Fibroblast of mammary gland (primary cell): ENCODE measurements at regions not wholly inside any gene's neighbourhood (a gene's known extent, or its start where the extent isn't known, plus 50 kb on each side); places are given as distances from the start of the nearest gene placed in this dataset.

Source experiments
- DNase-seq: peaks from one replicate; pipeline ENCODE4 v3.0.0-alpha.2; 2010; ENCODE audit warnings: low read depth
- H3K4me3 ChIP-seq: 2 replicates; pipeline ENCODE4 v1.5.1; 2011; ENCODE audit warnings: low read depth, mild to moderate bottlenecking, low read length, moderate library complexity; ENCODE audit not compliant: control insufficient read depth
- TF ChIP-seq, protein P1 (sequence below): conservative IDR thresholded peaks from 2 replicates; pipeline ENCODE4 v1.5.1; 2011; ENCODE audit warnings: low read depth, low read length, inconsistent platforms; ENCODE audit not compliant: control insufficient read depth, insufficient read depth

DNA sequence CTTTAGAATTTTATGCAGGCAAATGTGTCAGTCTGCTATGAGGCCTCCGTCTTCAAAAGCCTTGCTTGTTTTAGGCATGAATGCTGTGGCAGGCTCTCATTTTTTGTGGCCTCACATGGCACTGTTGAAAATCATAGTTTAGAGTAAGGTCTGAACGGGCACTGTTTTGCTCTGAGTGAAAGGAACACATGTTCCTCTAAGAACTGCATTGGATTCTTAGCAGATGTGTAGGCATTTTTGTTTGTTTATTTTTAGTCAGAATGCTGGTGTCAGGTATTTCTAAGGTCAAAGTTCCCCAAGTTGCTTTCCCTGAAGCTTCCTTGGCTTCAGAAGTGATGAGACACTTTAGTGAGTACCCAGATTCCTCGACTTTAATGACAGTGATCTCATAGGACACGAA is 173.7 kb downstream of the HS3ST3B1 start:
- no peak for DNase-seq
- no peak overlapping the region for H3K4me3 ChIP-seq
- TF ChIP-seq, protein P1, sequence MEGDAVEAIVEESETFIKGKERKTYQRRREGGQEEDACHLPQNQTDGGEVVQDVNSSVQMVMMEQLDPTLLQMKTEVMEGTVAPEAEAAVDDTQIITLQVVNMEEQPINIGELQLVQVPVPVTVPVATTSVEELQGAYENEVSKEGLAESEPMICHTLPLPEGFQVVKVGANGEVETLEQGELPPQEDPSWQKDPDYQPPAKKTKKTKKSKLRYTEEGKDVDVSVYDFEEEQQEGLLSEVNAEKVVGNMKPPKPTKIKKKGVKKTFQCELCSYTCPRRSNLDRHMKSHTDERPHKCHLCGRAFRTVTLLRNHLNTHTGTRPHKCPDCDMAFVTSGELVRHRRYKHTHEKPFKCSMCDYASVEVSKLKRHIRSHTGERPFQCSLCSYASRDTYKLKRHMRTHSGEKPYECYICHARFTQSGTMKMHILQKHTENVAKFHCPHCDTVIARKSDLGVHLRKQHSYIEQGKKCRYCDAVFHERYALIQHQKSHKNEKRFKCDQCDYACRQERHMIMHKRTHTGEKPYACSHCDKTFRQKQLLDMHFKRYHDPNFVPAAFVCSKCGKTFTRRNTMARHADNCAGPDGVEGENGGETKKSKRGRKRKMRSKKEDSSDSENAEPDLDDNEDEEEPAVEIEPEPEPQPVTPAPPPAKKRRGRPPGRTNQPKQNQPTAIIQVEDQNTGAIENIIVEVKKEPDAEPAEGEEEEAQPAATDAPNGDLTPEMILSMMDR: no peak

DNA sequence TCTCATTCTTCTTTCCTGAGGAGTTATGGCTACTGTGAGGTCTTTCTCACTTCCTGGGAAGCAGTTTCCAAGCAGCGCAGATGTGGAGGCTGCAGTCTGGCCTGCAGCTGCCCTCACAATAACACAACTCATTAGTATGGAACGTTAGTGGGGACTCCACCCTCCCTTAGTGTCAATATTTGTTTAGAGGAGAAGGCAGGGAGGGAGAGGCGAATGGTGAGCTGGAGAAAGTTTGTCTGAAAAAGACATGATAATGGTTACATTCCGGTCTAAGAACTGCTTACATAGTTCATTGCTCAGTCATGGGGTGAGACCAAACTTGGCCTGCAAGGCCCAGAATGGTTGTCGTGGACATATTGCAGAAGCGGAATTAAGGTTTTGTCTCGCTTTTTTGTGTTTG is 170.2 kb downstream of the HS3ST3B1 start:
- H3K4me3 ChIP-seq: no peak overlapping the region

DNA sequence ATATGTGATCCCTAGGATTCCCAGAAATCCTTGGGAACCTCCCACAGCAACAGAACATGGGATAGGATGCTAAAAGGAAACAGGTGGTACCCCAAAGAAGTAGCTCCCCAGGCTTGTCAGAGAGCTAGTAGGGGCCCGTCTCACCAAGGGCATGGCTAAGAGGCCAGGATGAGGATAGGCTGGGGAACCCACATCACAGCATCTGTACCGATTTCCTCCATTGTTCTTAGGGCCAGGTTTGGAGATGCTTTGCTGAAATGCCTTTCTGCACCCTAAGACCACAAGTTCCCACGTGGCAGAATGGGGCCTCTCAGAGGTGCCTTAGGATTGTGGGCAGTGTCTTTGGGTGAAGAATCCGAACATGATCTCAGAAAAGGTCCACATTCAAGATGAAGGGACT is 169.5 kb downstream of the HS3ST3B1 start:
- TF ChIP-seq, protein P1: no peak
- no peak overlapping the region for H3K4me3 ChIP-seq
- DNase-seq: no peak

More for the DNA sequence above, 170.2 kb downstream of the HS3ST3B1 start:
- TF ChIP-seq, protein P1: no peak
- DNase-seq: peak; percentile 62

DNA sequence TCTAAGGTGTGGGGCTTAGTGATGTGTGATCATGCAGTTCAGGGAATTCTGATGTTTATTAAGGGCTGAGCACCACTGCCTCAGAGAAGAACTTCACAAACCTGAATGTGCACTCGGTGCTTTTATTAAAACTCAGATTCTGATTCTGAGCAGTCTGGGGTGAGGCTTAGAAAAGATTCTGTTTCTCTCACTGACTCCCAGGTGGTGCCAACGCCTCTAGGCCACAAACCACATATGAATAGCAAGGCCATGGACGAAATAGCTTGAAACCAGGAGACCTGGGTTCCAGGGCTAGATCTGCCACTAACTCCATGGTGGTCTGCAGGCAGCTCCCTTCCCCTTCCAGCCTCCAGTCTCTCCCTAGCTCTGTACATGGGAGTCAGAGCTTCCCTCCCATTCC is 169.1 kb downstream of the HS3ST3B1 start:
- no peak for DNase-seq
- TF ChIP-seq, protein P1: no peak
- H3K4me3 ChIP-seq: no peak overlapping the region

DNA sequence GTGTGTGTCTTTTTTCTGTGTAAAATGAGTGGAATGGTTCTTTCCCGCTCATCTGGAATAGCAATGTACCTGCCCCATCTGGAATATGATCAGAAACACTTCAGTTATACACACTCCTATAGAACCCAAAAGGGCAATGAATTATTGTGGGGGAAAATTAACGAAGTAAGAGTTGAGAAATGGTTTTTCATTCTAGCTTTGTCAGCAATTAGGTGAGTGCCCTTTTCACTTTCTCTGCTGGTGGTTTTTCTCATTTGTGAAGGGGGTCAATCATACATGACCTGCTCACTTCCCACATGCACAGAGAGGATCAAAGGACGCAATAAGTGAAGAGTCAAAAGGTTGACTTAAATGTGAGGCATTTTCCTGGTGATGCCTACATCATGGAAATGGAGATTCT is 168.0 kb downstream of the HS3ST3B1 start:
- TF ChIP-seq, protein P1: no peak
- no peak for DNase-seq
- no peak overlapping the region for H3K4me3 ChIP-seq

DNA sequence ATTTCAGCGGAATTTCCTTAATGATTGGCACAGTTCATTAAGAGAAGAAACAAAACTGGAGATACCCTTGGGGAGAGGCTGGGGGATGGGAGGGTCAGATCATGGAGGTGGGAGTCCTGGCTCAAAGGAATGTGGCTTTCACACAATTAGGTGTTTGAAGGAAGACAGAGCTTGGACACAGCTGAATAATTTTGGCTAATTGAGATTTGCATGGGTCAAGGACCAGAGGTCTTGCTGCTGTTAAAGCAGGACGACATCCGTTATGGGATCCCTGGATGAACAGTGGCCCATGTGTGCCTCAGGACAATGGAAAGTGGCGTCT is 160.3 kb downstream of the HS3ST3B1 start:
- TF ChIP-seq, protein P1: no peak
- H3K4me3 ChIP-seq: no peak overlapping the region
- DNase-seq: no peak

DNA sequence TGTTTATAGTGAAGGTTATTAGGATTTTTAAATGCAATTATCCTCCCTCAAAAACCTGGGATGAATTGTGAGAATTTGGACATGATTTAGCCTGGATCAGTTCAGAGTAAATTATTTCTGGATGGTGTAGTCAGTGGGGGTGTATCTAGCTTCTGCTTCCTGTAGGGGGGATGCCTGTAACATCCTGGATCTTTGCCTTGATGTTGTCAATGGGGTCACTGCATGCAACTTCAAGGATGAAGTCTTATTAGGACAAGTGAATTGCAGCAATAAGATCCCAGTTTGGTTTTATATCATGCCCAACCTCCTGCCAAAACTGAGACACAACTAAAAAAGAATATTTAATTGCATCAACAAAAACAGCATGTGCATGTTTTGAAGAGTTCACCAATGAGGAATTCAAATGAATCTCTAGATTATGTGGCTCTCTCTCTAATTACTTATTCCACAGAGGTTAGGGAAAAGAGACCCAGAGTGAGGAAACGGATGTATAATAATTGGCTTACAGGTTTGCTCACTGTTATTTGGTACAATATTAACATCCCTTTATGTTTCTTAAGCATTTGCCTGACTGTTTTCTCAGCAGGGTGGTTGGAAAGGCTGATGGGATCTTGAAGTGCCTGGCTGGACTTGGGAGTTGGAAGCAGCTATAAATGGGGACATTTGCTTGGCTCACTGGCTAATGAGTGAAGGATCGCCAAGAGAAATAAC is 159.8 kb downstream of the HS3ST3B1 start:
- TF ChIP-seq, protein P1: no peak
- no peak for DNase-seq
- no peak overlapping the region for H3K4me3 ChIP-seq
